GM23338 (cell line): ENCODE measurements at regions not wholly inside any gene's neighbourhood (a gene's known extent, or its start where the extent isn't known, plus 50 kb on each side); places are given as distances from the start of the nearest gene placed in this dataset.

Experiments
- ATAC-seq: fragments of 200-7000 bp; cut with Tn5 transposase; 3 replicates; pipeline ENCODE4 v1.9.1; 2020
- DNase-seq: peaks from one replicate; pipeline ENCODE4 v3.0.0-alpha.2; 2015; ENCODE audit warnings: low spot score
- H2AFZ ChIP-seq: fragments of 200-600 bp; sonication (generic); 2 replicates; pipeline ENCODE4 v1.8.0; 2016; ENCODE audit warnings: antibody characterized with exemption, mild to moderate bottlenecking, moderate library complexity
- H3F3A ChIP-seq: fragments of 200-600 bp; sonication (generic); replicated peaks from 2 replicates; pipeline ENCODE4 v1.8.0; 2017; ENCODE audit warnings: antibody characterized with exemption, mixed run types, low read depth
- H3K27ac ChIP-seq: fragments of 200-600 bp; sonication (generic); 2 replicates; pipeline ENCODE4 v1.6.1; 2016; ENCODE audit warnings: low read depth
- H3K27me3 ChIP-seq: fragments of 200-600 bp; sonication (generic); 2 replicates; pipeline ENCODE4 v1.8.0; 2016; ENCODE audit warnings: mild to moderate bottlenecking, mixed run types, moderate library complexity; ENCODE audit not compliant: insufficient read depth
- H3K36me3 ChIP-seq: fragments of 200-600 bp; sonication (generic); 2 replicates; pipeline ENCODE4 v1.8.0; 2016; ENCODE audit warnings: mild to moderate bottlenecking; ENCODE audit not compliant: insufficient read depth
- H3K4me1 ChIP-seq: fragments of 200-600 bp; sonication (generic); 2 replicates; pipeline ENCODE4 v1.8.0; 2016; ENCODE audit warnings: mild to moderate bottlenecking, moderate library complexity; ENCODE audit not compliant: insufficient read depth
- H3K4me2 ChIP-seq: fragments of 200-600 bp; sonication (generic); 2 replicates; pipeline ENCODE4 v1.7.1; 2017; ENCODE audit warnings: mixed run types
- H3K4me3 ChIP-seq: fragments of 200-600 bp; sonication (generic); 2 replicates; pipeline ENCODE4 v1.6.1; 2016; ENCODE audit warnings: mixed run types
- H3K79me2 ChIP-seq: fragments of 200-600 bp; sonication (generic); replicated peaks from 2 replicates; pipeline ENCODE4 v1.8.0; 2017; ENCODE audit warnings: mild to moderate bottlenecking; ENCODE audit not compliant: insufficient read depth
- H3K9me2 ChIP-seq: fragments of 200-600 bp; sonication (generic); 2 replicates; pipeline ENCODE4 v1.8.0; 2017; ENCODE audit not compliant: insufficient read depth
- H4K20me1 ChIP-seq: fragments of 200-600 bp; sonication (generic); replicated peaks from 2 replicates; pipeline ENCODE4 v1.8.0; 2017; ENCODE audit warnings: mild to moderate bottlenecking; ENCODE audit not compliant: insufficient read depth
- H3K27ac Mint-ChIP-seq: 2 replicates; pipeline ENCODE4 v1.8.0; 2020; ENCODE audit warnings: inconsistent platforms, mild to moderate bottlenecking, moderate library complexity, mixed read lengths
- H3K27me3 Mint-ChIP-seq: 3 replicates; pipeline ENCODE4 v1.8.0; 2022; ENCODE audit warnings: low read depth, mild to moderate bottlenecking, moderate library complexity, mixed read lengths, inconsistent platforms; ENCODE audit not compliant: insufficient read depth, poor library complexity
- H3K36me3 Mint-ChIP-seq: 3 replicates; pipeline ENCODE4 v1.8.0; 2021; ENCODE audit warnings: low read depth, mild to moderate bottlenecking, inconsistent platforms, moderate library complexity, mixed read lengths
- H3K4me1 Mint-ChIP-seq: 3 replicates; pipeline ENCODE4 v1.8.0; 2020; ENCODE audit warnings: mild to moderate bottlenecking, inconsistent platforms, mixed read lengths
- H3K4me3 Mint-ChIP-seq: 3 replicates; pipeline ENCODE4 v1.8.0; 2021; ENCODE audit warnings: moderate library complexity, mild to moderate bottlenecking, inconsistent platforms, mixed read lengths
- H3K9me3 Mint-ChIP-seq: 3 replicates; pipeline ENCODE4 v1.8.0; 2020; ENCODE audit warnings: moderate library complexity, mild to moderate bottlenecking, inconsistent platforms, mixed read lengths
- EZH2 ChIP-seq: fragments of 200-600 bp; sonication (generic); IDR thresholded peaks from one replicate; pipeline ENCODE4 v1.8.0; 2017; ENCODE audit warnings: antibody characterized with exemption, mild to moderate bottlenecking, low read depth; ENCODE audit not compliant: unreplicated experiment
- JUNB ChIP-seq: IDR thresholded peaks from one replicate; pipeline ENCODE4 v1.6.1; 2016; ENCODE audit warnings: antibody characterized with exemption; ENCODE audit not compliant: unreplicated experiment
- NANOG ChIP-seq: IDR thresholded peaks from 2 replicates; pipeline ENCODE4 v1.6.1; 2016; ENCODE audit warnings: antibody characterized with exemption, borderline replicate concordance
- REST ChIP-seq: IDR thresholded peaks from one replicate; pipeline ENCODE4 v1.6.1; 2018; ENCODE audit warnings: antibody characterized with exemption; ENCODE audit not compliant: unreplicated experiment
- STAT1 ChIP-seq: IDR thresholded peaks from one replicate; pipeline ENCODE4 v1.6.1; 2016; ENCODE audit warnings: antibody characterized with exemption; ENCODE audit not compliant: unreplicated experiment
- ZNF114 ChIP-seq: fragments of 250-450 bp; sonication (Bioruptor Pico); IDR thresholded peaks from 2 replicates; pipeline ENCODE4 v1.5.0; 2020; ENCODE audit warnings: mild to moderate bottlenecking, moderate library complexity
- ZNF462 ChIP-seq: fragments of 250-450 bp; sonication (Bioruptor Pico); IDR thresholded peaks from 2 replicates; pipeline ENCODE4 v1.5.0; 2020; ENCODE audit warnings: mild to moderate bottlenecking, moderate library complexity

GRCh38 chr2:84280873-84281272, 178.2 kb downstream of the SUCLG1 start:
- Histone ChIP-seq H3K36me3 (no peaks in the 10 kb centered on the region), H3K9me2 (peaks cover 15% of the 10 kb centered on the region), H3K4me3 (no peak overlapping the region), H3K27me3 (no peaks in the 10 kb centered on the region), H2AFZ (no peak overlapping the region), H3K79me2 (no peaks in the 10 kb centered on the region), H3K4me2 (no peak overlapping the region), H3F3A (no peaks in the 10 kb centered on the region), H4K20me1 (no peaks in the 10 kb centered on the region), H3K27ac (no peak overlapping the region), H3K4me1 (peaks cover 4% of the 10 kb centered on the region; the same call in 1 of the 2 replicates)
- no peaks in the 10 kb centered on the region for H3K4me1 Mint-ChIP-seq
- DNase-seq (no peak), ATAC-seq (no peak)
- H3K4me3 Mint-ChIP-seq = no peak overlapping the region
- peaks cover 1% of the 10 kb centered on the region; the same call in 1 of the 3 replicates for H3K36me3 Mint-ChIP-seq
- no peaks in the 10 kb centered on the region for H3K27me3 Mint-ChIP-seq
- H3K27ac Mint-ChIP-seq = no peak overlapping the region
- no peaks in the 10 kb centered on the region for H3K9me3 Mint-ChIP-seq
- TF ChIP-seq NANOG = no peak
- no peak for TF ChIP-seq JUNB
- no peak for TF ChIP-seq REST
- TF ChIP-seq STAT1 = no peak
- no peak for TF ChIP-seq EZH2
- TF ChIP-seq ZNF114 (CRISPR knock-in tag) = no peak
- TF ChIP-seq ZNF462 (CRISPR knock-in tag) = no peak
